Muscle of back (tissue), 3 donors: ENCODE measurements at regions not wholly inside any gene's neighbourhood (a gene's known extent, or its start where the extent isn't known, plus 50 kb on each side); places are given as distances from the start of the nearest gene placed in this dataset.

Experiments used
- DNase-seq, 3 donors: peaks; one replicate each; pipeline versions ENCODE4 v3.0.0 to v3.0.0-alpha.2; 2013

DNA sequence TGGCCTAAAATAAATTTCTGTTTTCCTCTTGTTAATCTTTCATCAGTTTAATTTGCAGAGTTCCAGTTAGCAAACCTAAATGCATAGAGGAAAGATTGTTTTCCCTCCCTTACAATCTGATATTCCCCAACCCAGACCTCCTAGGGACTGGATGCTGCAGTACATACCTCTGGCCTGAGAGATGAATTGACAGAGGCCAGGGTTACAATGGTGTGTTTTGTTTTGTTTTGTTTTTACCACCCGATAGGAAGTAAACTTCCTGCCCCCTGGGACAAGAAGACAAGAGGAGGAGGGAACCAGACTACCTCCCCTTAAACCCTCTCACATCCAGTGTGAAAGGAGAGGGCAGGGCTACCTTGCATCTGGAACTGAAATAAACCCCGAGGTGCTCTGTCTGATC, 319.0 kb downstream of the LRFN2 start:
- no peak for DNase-seq

DNA sequence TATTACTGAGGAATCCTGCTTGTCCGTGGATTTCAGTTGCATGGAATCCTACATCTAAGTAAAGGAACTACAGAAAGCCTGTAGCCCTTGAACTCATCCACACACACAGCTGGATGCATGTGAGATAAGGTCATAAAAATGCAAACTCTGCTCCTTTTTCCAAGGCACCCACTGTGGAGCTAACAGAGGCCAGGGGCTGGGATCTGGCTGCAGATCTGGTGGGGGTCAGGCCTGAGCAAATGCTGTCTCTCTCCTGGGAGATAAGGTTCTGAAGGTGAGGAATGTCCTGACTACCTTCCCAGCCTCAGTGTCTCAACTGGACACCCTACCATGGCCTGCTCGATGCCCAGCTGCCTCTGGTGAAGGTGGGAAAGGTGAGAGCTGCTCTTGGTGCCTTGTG, 321.5 kb downstream of the LRFN2 start:
- DNase-seq, result no peak

- DNase-seq, result no peak
Observed at GRCh38 chr6:40263970-40264369, 323.2 kb downstream of the LRFN2 start.

DNA sequence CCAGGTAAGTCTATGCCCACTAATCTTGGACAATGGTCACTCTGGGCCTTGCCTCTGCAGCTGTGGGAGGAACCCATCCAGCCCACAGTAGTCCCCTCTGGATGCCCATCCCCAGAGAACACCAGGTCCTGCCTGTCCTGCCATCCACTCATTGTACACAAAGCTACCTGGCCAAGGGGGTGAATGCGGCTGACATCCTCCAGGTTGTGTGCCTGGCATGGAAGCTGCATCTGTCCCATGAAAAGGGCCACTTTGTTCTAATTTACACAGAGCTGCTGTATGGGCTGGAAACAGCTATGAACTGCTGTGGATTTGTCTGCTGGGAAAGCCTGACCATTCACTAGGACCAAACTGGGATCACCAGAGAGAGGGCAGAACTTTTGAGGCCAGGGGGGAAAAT, 324.8 kb downstream of the LRFN2 start:
- DNase-seq, result no peak

GRCh38 chr6:40258531-40258930, 324.3 kb upstream of the MOCS1 start:
- DNase-seq, result no peak

GRCh38 chr6:40256831-40257230, 322.6 kb upstream of the MOCS1 start:
- DNase-seq, result no peak

DNA sequence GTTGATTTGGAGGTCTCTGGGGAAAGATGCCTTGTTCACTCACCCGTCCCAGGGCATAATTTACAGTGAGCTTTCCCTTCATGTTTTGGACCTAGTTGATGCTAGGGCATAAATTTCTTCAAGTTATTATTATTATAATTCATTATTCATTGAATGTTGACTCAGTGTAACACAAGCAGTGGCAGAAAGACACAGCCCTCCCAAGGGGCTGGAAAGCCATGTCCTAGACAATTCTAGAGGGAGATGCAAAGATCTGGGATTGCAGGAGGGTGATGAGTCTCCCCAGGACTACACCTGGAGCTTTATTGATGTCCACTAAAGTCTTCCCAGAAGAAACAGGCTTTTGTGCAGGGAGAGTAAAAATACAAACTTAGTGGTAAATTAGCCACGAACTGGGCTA, 322.0 kb upstream of the MOCS1 start:
- DNase-seq, result no peak

DNA sequence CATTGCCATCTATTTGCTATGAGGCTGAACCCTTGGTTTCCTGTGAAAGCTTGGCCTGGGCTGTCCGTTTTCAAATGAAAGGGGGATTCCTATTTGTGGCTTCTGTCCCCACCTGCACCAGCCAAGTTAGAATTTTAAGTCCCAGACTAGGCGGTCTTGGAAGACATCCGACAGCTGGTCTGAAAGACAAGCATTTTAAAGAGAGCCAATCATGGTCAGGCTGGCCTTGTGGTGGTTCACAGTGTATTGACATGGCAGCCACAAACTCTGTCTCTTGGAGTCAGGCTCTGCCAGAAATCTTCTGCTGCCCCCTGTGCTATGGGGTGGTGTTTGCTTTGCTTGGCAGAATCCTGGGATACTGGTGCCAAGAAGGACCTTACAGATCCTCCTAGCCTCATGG, 319.2 kb upstream of the MOCS1 start:
- DNase-seq, result no peak

DNA sequence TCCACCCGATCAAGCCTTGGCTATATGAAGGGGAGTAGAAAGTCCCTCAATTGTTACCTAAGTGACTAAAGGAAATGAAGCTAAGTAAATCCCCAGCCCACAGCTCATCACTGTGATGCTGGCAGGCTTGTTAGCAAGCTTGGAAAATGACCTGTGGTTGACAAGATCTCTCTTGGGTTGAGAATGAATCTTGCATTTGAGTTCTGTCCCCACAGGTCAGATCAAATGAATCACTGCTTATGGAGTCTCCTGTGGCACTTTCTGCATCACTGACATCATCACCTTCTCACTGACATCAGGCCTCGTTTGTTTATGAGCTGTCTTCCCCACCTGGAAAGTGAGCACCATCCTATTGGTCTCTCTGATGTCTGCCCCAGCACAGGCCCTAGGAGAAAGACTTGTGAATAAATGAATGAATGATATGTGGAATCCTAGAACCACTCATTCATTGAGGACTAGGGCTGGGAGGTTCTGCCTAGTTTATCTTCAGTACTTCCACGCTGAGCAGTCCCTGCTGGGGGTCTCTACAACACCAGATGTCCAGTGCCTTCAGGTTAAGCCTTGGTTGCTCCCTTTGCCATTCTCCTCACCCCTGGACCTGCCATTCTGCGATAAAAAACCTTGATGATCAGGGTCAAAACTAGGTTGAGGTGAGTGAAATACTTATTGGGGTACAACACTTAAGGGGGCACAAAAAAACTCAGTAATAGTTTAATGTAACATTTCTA, 318.4 kb upstream of the MOCS1 start:
- no peak for DNase-seq

DNA sequence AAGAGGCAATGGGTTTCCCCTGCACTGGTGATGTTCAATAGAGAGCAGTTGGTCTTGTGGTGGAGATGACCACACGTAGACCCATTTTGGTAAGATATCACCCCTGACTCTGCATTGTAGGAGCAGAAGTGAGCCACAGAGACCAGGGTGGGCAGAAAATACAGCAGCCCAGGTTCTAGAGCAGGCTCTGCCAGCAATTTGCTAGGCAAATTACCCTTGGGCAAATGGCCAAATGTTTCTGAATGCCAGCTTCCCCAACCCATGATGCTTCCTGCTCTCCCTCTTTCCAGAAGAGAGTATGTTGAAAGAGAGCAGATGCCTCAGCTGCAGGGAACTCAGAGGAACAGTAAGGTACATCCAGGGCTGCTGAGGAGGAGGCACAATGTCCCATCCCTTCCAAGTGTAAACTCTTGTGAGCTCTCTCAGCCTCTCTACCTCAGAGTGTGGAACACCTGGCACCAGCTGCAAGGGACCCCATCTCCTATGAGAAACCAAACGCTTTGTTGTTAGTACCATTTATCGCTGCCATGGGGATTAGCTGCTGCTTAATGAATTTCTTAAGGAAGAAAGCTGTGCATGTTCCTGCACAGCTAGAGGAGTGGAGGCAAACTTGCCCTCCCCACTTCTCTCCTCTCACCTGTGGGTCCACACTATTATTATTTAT, 317.5 kb upstream of the MOCS1 start:
- DNase-seq, result peak in 1 of 3 donors; percentile 22

- no peak for DNase-seq
Observed at GRCh38 chr6:40249935-40250334, 315.7 kb upstream of the MOCS1 start.

GRCh38 chr6:40247516-40248115, 313.4 kb upstream of the MOCS1 start:
- DNase-seq, result no peak

DNA sequence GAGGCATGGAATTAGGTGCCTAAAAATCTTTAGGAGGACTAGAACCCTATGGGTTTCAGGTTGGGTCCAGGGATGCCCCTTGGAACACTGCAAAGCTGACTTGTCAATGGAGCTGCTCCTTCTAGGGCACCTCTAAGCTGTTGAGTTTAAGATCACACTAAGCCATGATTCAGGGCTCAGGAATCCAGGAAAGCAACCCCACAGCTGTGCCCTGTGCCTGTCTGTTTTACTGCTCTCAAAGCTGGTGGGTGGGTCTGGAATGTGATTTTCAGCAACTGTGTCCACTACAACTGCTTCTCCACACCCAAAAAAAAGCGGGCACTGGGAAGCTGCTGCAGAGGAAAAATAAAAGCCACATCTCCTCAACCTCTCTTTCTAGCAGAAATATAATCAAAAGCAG, 310.4 kb upstream of the MOCS1 start:
- peak in 1 of 3 donors; percentile 10 for DNase-seq

DNA sequence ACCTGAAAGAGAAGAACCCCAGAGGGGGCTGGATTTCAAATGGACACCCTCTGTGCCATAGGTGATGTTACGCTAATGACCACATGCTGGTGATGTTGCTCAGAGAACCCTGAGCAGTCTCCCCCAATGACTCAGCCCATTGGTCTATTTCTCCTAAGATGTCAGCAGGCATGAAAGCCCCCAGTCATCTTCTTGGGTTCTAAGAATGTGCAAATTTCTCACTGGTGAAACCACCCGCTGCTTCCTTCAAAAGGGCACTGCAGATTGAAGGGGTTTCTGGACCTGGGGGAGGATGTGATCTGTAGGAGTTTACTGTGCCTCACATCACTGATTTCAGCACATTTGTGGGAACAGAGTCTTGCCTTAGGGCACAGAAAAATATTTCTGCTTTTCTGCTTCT, 298.4 kb upstream of the MOCS1 start:
- DNase-seq, result no peak

DNA sequence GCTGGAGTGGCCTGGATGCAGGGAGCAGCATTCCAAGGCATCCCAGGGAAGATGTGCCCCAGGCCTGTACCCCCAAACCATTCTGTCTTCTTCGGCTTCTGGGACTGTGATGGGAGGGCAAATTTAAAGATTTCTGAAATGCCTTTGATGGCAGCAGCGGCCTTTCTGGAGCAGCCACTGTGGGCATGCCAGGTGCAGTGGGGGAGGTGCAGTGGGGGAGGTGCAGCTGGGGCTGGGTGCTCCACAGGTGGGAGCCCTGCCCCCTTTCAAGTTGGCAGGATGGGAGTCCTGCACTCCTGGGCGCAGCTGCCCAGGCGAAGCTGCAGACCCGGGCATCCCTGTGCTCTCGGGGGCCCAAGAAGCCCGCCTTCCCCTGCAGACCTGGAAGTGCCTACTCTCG, 293.5 kb upstream of the MOCS1 start:
- DNase-seq, result no peak

- no peak for DNase-seq
Observed at GRCh38 chr6:40222354-40222753, 288.1 kb upstream of the MOCS1 start.

GRCh38 chr6:40219799-40220198, 285.5 kb upstream of the MOCS1 start:
- DNase-seq, result no peak

GRCh38 chr6:40210628-40211056, 276.4 kb upstream of the MOCS1 start:
- no peak for DNase-seq

- no peak for DNase-seq
Observed at GRCh38 chr6:40205801-40206200, 271.5 kb upstream of the MOCS1 start.

- no peak for DNase-seq
Observed at GRCh38 chr6:40205004-40205403, 270.7 kb upstream of the MOCS1 start.

GRCh38 chr6:40197371-40197770, 263.1 kb upstream of the MOCS1 start:
- DNase-seq, result no peak

GRCh38 chr6:40196135-40196518, 261.9 kb upstream of the MOCS1 start:
- DNase-seq, result no peak

- no peak for DNase-seq
Observed at GRCh38 chr6:40195428-40196134, 261.3 kb upstream of the MOCS1 start.
